ENCODE measurements at regions not wholly inside any gene's neighbourhood (a gene's known extent, or its start where the extent isn't known, plus 50 kb on each side); places are given as distances from the start of the nearest gene placed in this dataset.
"Not testable (repeated sequence)": the region's sequence is repeated elsewhere in the genome, so short reads cannot be mapped to it uniquely, and the experiment has no call there.

DNA sequence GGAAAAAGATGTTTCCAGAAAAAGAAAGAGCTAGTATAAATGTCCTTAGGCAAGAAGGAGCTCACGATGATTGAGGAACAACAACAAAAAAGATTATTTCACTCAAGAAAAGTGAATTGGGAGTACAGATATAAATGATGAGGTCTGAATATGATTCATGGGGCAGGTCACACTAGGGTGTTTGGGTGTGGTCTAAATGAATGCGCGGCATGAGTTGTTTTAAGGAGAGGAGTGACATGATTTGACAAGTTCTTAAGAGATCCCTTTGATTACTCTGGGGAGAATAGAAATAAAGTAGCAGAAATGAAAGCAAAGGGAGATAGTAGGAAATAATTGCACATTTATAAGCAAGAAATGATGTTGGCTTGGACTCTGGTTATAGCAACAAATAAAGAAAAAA lies 59.3 kb downstream of the NUTM2D start:
- intact Hi-C loops (cut with DNase I); DNase-seq (ENCODE audit: low spot score): not testable (repeated sequence)

DNA sequence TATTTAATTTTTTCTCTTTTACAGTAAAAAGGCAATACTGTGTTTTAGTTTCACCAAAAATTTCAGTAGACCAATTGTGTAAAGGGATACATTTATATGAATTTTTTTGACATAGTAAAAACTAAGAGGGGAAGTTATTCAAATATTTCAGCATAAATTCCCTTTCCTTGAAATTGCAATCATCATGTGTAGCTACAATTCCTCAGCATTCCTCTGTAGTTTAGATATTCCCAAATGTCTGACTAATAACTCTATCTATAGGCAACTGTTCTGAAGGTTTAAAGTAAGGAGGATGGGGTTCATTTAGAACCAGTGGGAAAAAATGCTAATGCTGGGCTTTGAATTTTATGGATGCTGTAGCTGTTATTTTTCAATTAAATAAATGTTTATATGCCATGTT lies 65.1 kb downstream of the NUTM2D start:
- intact Hi-C loops (cut with DNase I) = not testable (repeated sequence)

DNA sequence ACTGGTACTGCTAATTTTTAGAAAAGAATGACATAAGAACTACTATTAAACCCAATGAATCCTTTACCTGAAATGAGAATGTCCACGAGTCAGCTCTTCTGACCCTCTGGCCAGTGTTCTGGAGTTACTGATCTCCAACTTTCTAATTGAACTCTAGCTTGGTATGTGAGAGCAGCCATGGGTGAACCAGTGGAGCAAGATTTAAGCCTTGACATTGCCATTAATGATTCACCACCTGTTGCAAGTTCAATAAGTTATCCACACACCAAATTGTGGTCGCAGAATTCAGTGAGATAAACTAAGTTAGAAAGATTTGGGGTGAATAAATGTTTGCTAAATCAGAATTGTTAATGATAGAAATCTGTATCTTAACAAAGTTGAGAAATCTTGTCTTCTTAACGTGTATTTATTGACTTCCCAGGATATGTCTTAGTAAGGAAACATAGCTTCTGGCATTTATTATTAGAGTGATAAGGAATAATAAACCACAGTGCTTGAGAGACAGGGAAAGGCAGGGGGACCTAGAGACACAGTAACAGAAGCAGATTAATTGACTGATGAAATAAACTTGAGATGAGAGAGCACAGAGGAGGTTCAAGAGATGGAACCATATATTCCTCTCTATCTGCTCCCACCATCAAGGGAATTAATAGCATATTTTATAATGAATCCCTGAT lies 67.3 kb downstream of the NUTM2D start:
- DNase-seq (ENCODE audit: low spot score); intact Hi-C loops (cut with DNase I): not testable (repeated sequence)

More for the DNA sequence above, 65.1 kb downstream of the NUTM2D start:
- not testable (repeated sequence) for DNase-seq (ENCODE audit: low spot score)

DNA sequence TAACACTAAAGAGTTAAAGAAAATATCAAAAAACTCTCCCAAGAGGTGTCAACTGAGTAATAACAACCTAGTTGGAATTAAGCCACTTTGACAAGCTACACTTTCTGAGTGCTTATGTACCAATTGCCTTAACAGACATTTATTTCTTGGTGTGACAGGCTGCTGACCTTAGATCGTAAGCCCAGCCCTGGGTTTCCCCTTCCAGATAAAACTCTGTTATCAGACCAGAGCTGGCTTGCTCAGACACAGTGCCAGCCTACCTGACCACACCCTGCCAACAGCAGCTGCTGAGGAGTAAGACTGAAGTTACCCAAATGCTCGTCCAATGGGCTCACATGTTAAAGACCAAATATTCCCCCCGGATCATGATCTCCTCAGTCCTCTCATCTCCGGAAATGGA lies 70.9 kb upstream of the MINPP1 start:
- intact Hi-C loops (cut with DNase I); DNase-seq (ENCODE audit: low spot score): not testable (repeated sequence)

DNA sequence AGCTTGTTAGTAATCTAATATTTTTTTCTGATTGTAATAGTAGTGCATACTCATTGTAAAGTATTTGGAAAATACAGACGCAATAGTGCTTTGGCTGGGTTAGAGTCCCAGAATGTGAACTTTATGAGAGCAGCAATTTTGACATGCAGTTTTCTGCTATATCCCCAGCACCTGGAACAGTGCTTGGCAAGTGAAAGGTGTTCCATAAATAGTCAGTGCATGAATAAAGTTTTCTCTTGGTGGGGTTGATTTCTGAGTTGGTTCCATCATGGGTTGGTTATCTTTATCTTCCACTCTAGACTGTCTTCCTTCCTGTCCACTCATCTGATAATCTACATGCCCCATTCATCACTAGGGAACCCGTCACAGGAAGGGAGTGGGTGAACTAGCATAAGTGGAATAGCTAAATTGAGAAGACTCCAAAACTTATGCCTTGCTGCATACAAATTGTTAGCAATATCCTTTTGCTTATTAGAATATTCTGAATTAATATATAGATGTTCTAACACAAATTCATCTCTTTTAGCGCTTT lies 69.3 kb upstream of the MINPP1 start:
- DNase-seq (ENCODE audit: low spot score); intact Hi-C loops (cut with DNase I): not testable (repeated sequence)

DNA sequence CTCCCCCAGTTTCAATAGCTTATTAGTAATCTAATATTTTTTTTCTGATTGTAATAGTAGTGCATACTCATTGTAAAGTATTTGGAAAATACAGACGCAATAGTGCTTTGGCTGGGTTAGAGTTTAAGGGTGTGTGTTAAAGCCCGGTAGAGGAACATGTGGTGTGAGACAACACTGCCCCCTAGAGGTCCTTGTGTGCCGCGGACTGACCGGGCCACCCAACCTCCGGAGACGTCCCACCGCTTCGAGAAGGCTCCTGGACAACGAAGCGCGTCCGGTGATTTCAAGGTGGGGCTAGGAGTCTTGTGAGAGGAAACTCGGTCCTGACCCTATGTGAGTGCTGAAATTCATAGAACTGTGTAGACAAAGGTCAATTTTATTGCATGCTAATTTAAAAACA lies 68.6 kb upstream of the MINPP1 start:
- intact Hi-C loops (cut with DNase I) = not testable (repeated sequence)
- DNase-seq (ENCODE audit: low spot score) = peak; percentile 48

DNA sequence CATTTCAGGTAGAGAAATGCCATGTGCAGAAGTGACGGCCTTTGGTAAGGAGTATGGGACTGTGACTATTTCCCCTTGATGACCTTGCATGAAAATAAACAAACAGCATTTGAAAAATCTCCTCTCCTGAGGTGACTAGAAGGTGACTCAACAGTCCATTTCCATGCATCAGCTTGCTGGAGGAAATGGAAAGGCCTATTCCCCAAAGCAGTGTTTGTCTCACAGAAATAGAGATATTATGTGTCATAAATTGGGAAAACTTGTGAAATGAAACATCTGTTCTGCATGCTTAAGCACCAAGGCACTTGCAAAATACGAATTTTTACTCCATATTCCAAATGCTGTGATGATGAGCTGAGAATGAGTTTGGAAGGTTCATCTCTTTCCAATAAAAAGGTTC lies 67.2 kb upstream of the MINPP1 start:
- intact Hi-C loops (cut with DNase I) = not testable (repeated sequence)

More for the DNA sequence above, 67.2 kb upstream of the MINPP1 start:
- not testable (repeated sequence) for DNase-seq (ENCODE audit: low spot score)

All from posterior vena cava (tissue), 2 donors.